Gastroesophageal sphincter (tissue), 3 donors: ENCODE measurements at regions not wholly inside any gene's neighbourhood (a gene's known extent, or its start where the extent isn't known, plus 50 kb on each side); places are given as distances from the start of the nearest gene placed in this dataset.

ENCODE experiments used
- EP300 ChIP-seq: sonication (generic); formaldehyde crosslinking; IDR thresholded peaks from one replicate; pipeline ENCODE4 v1.6.1; 2017; ENCODE audit warnings: antibody characterized with exemption, mild to moderate bottlenecking
- POLR2A ChIP-seq, 2 donors: fragments of 450-650 bp; IDR thresholded peaks; one replicate each; pipeline ENCODE4 v1.6.1; 2017; ENCODE audit warnings: antibody characterized with exemption in 2 of 2, mild to moderate bottlenecking in 2 of 2, moderate library complexity in 1 of 2
- POLR2AphosphoS5 ChIP-seq: sonication (generic); formaldehyde crosslinking; IDR thresholded peaks from one replicate; pipeline ENCODE4 v1.6.1; 2017; ENCODE audit warnings: antibody characterized with exemption
- TF ChIP-seq, protein P1 (sequence below), 4 experiments: fragments of 200-600 bp in 2 of 4; fragments of 450-650 bp in 2 of 4; sonication (generic) in 1 of 4; IDR thresholded peaks; one replicate each; pipeline ENCODE4 v1.5.1; 2017 to 2019; ENCODE audit warnings: antibody characterized with exemption in 4 of 4, mild to moderate bottlenecking in 2 of 4, moderate library complexity in 2 of 4

DNA sequence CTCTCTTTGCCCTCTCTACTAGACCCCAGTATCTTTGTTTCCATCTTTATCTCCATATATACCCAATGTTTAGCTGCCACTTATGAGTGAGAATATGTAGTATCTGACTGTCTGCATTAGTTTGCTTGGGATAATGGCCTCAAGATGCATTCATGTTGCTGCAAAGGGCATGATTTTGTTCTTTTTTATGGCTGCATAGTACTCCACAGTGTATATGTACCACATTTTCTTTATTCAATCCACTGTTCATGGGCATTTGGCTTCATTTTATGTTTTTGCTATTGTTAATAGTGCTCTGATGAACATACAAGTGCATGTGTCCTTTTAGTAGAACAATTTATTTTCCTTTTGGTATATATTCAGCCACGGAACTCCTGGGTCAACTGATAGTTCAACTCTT is 671.5 kb upstream of the GRM7 start:
- TF ChIP-seq, protein P1, sequence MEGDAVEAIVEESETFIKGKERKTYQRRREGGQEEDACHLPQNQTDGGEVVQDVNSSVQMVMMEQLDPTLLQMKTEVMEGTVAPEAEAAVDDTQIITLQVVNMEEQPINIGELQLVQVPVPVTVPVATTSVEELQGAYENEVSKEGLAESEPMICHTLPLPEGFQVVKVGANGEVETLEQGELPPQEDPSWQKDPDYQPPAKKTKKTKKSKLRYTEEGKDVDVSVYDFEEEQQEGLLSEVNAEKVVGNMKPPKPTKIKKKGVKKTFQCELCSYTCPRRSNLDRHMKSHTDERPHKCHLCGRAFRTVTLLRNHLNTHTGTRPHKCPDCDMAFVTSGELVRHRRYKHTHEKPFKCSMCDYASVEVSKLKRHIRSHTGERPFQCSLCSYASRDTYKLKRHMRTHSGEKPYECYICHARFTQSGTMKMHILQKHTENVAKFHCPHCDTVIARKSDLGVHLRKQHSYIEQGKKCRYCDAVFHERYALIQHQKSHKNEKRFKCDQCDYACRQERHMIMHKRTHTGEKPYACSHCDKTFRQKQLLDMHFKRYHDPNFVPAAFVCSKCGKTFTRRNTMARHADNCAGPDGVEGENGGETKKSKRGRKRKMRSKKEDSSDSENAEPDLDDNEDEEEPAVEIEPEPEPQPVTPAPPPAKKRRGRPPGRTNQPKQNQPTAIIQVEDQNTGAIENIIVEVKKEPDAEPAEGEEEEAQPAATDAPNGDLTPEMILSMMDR (IDR thresholded peaks at IDR 0.05), result no peak
- TF ChIP-seq POLR2AphosphoS5 (no peak), EP300 (no peak), POLR2A (IDR thresholded peaks at IDR 0.05) (no peak)
